K562 (cell line): ENCODE measurements at regions not wholly inside any gene's neighbourhood (a gene's known extent, or its start where the extent isn't known, plus 50 kb on each side); places are given as distances from the start of the nearest gene placed in this dataset.

ENCODE experiments used
- BRD4 ChIP-seq: fragments of 200-600 bp; sonication (generic); IDR thresholded peaks from 2 replicates; pipeline ENCODE4 v1.6.1; 2017; ENCODE audit warnings: inconsistent platforms
- BRF1 ChIP-seq: IDR thresholded peaks from 3 replicates; pipeline ENCODE4 v1.6.1; 2011; ENCODE audit warnings: borderline replicate concordance, mild to moderate bottlenecking; ENCODE audit not compliant: insufficient read length; ENCODE audit errors: extremely low read depth
- CREB3 ChIP-seq: fragments of 450-650 bp; conservative IDR thresholded peaks from 2 replicates; pipeline ENCODE4 v1.6.1; 2016; ENCODE audit warnings: missing genetic modification characterization, low read depth, mild to moderate bottlenecking, missing compliant biosample characterization, moderate library complexity
- CREB3L1 ChIP-seq: fragments of 450-650 bp; IDR thresholded peaks from 2 replicates; pipeline ENCODE4 v1.6.1; 2014; ENCODE audit warnings: low read depth, mild to moderate bottlenecking, moderate library complexity, borderline replicate concordance
- CSDE1 ChIP-seq, 2 experiments: fragments of 450-650 bp; IDR thresholded peaks; 2 replicates each; pipeline ENCODE4 v1.6.1; 2016; ENCODE audit warnings: mild to moderate bottlenecking in 1 of 2
- EP300 ChIP-seq: IDR thresholded peaks from 2 replicates; pipeline ENCODE4 v1.6.1; 2012; ENCODE audit warnings: low read length, improper control_type of control experiment
- ESRRB ChIP-seq: fragments of 250-450 bp; sonication (Bioruptor Pico); IDR thresholded peaks from 2 replicates; pipeline ENCODE4 v1.5.0; 2020; ENCODE audit warnings: mild to moderate bottlenecking, moderate library complexity, borderline replicate concordance
- GATA2 ChIP-seq: sonication (generic); formaldehyde crosslinking; IDR thresholded peaks from 2 replicates; pipeline ENCODE4 v1.4.0; 2020; ENCODE audit warnings: mild to moderate bottlenecking, missing genetic modification reagents
- HOXB6 ChIP-seq: fragments of 250-450 bp; sonication (Bioruptor Pico); IDR thresholded peaks from 2 replicates; pipeline ENCODE4 v1.5.1; 2022; ENCODE audit warnings: mild to moderate bottlenecking, borderline replicate concordance
- KAT8 ChIP-seq: fragments of 450-650 bp; IDR thresholded peaks from 2 replicates; pipeline ENCODE4 v1.6.1; 2016; ENCODE audit warnings: low read depth, mild to moderate bottlenecking
- KLF13 ChIP-seq: fragments of 450-650 bp; IDR thresholded peaks from 2 replicates; pipeline ENCODE4 v1.6.1; 2016; ENCODE audit warnings: missing genetic modification characterization, low read depth, mild to moderate bottlenecking, missing compliant biosample characterization, moderate library complexity, borderline replicate concordance
- PTRF ChIP-seq: fragments of 450-650 bp; IDR thresholded peaks from 2 replicates; pipeline ENCODE4 v1.6.1; 2016; ENCODE audit warnings: mild to moderate bottlenecking, missing genetic modification characterization, missing compliant biosample characterization
- SREBF2 ChIP-seq: sonication (generic); formaldehyde crosslinking; IDR thresholded peaks from 2 replicates; pipeline ENCODE4 v1.4.0; 2020; ENCODE audit warnings: mild to moderate bottlenecking, missing genetic modification reagents
- TAL1 ChIP-seq: fragments of 450-650 bp; IDR thresholded peaks from 2 replicates; pipeline ENCODE4 v1.6.1; 2016; ENCODE audit warnings: mild to moderate bottlenecking
- TRIM28 ChIP-seq: fragments of 450-650 bp; IDR thresholded peaks from 2 replicates; pipeline ENCODE4 v1.6.1; 2017
- ZNF239 ChIP-seq: fragments of 250-450 bp; sonication (Bioruptor Pico); IDR thresholded peaks from 2 replicates; pipeline ENCODE4 v1.4.0; 2020; ENCODE audit warnings: mild to moderate bottlenecking
- ZNF354B ChIP-seq: fragments of 250-450 bp; sonication (Bioruptor Pico); IDR thresholded peaks from 2 replicates; pipeline ENCODE4 v1.4.0; 2020
- ZNF395 ChIP-seq: fragments of 200-800 bp; sonication (Bioruptor generic); IDR thresholded peaks from 2 replicates; pipeline ENCODE4 v1.6.1; 2017; ENCODE audit warnings: missing genetic modification characterization, missing compliant biosample characterization
- ZNF398 ChIP-seq: fragments of 250-450 bp; sonication (Bioruptor Pico); IDR thresholded peaks from 2 replicates; pipeline ENCODE4 v1.8.0; 2021; ENCODE audit warnings: moderate library complexity, mild to moderate bottlenecking, inconsistent platforms
- ZNF644 ChIP-seq: fragments of 200-800 bp; sonication (Bioruptor generic); IDR thresholded peaks from 2 replicates; pipeline ENCODE4 v1.6.1; 2016; ENCODE audit warnings: low read depth, missing genetic modification characterization, missing compliant biosample characterization

GRCh38 chrX:63434665-63435064 lies 83.5 kb upstream of the SPIN4 start (continued):
- TF ChIP-seq CREB3 (tag), result peak; percentile 95
- peak; percentile 68; the same call in 1 of the 2 replicates for TF ChIP-seq ZNF354B
- peak; percentile 85 for TF ChIP-seq PTRF (tag)
- no peak for TF ChIP-seq HOXB6 (CRISPR knock-in tag)
- peak; percentile 98 for TF ChIP-seq ZNF644 (tag)
- no peak for TF ChIP-seq SREBF2 (CRISPR knock-in tag)
- TF ChIP-seq ESRRB, result no peak
- TF ChIP-seq KLF13 (tag), result 0 out of 2 replicates have a peak, but pooled peaks have one; percentile 38
- TF ChIP-seq GATA2 (CRISPR knock-in tag), result no peak
- peak; percentile 24; the same call in 1 of the 2 replicates for TF ChIP-seq CREB3L1
- peak; percentile 67; the same call in 1 of the 2 replicates for TF ChIP-seq ZNF398 (CRISPR knock-in tag)
- TF ChIP-seq KAT8, result peak; percentile 96
- peak; percentile 71 for TF ChIP-seq TAL1
- no peak for TF ChIP-seq BRD4
- peak; percentile 98 for TF ChIP-seq ZNF395 (CRISPR knock-in tag)
- TF ChIP-seq EP300, result peak; percentile 74
- 0 out of 4 replicates have a peak, but pooled peaks of 1 of the 2 experiments have one; percentile 53 for TF ChIP-seq CSDE1 (IDR thresholded peaks at IDR 0.05)
- TF ChIP-seq ZNF239 (CRISPR knock-in tag), result peak; percentile 87
- TF ChIP-seq TRIM28, result no peak
- no peak for TF ChIP-seq BRF1
